Left ventricle myocardium inferior (tissue), 1 donor: ENCODE measurements at regions not wholly inside any gene's neighbourhood (a gene's known extent, or its start where the extent isn't known, plus 50 kb on each side); places are given as distances from the start of the nearest gene placed in this dataset.

ENCODE experiments used
- DNase-seq: peaks from one replicate; pipeline ENCODE4 v3.0.0-alpha.2; 2020
- H3K27ac ChIP-seq: fragments of 200-600 bp; replicated peaks from 2 replicates; pipeline ENCODE4 v1.8.0; 2021
- H3K27me3 ChIP-seq: fragments of 200-600 bp; 2 replicates; pipeline ENCODE4 v1.8.0; 2021; ENCODE audit warnings: low read depth
- H3K36me3 ChIP-seq: fragments of 200-600 bp; 2 replicates; pipeline ENCODE4 v1.8.0; 2021
- H3K4me1 ChIP-seq: fragments of 200-600 bp; 2 replicates; pipeline ENCODE4 v1.8.0; 2021
- H3K4me3 ChIP-seq: fragments of 200-600 bp; 2 replicates; pipeline ENCODE4 v1.8.0; 2021; ENCODE audit warnings: mild to moderate bottlenecking, moderate library complexity
- H3K9me3 ChIP-seq: fragments of 200-600 bp; replicated peaks from 2 replicates; pipeline ENCODE4 v1.8.0; 2021
- intact Hi-C: fragments of 100-400 bp; cut with micrococcal nuclease; formaldehyde crosslinking; loops from one replicate; pipeline ENCODE4 v1.11.0; 2022
- TF ChIP-seq, protein P1 (sequence below): fragments of 200-600 bp; IDR thresholded peaks from 2 replicates; pipeline ENCODE4 v1.8.0; 2021; ENCODE audit warnings: antibody characterized with exemption, mild to moderate bottlenecking, borderline replicate concordance
- donor health status: DM: no; HTN: yes; CAD: no; lungs with severe emphysema.

GRCh38 chrX:140355922-140356321 lies 148.9 kb downstream of the SOX3 start:
- Histone ChIP-seq H3K27me3 (no peaks in the 10 kb centered on the region), H3K4me3 (no peak overlapping the region), H3K4me1 (no peaks in the 10 kb centered on the region), H3K27ac (no peak overlapping the region), H3K9me3 (no peaks in the 10 kb centered on the region), H3K36me3 (no peaks in the 10 kb centered on the region)
- intact Hi-C loops, result no loop called here
- TF ChIP-seq, protein P1, sequence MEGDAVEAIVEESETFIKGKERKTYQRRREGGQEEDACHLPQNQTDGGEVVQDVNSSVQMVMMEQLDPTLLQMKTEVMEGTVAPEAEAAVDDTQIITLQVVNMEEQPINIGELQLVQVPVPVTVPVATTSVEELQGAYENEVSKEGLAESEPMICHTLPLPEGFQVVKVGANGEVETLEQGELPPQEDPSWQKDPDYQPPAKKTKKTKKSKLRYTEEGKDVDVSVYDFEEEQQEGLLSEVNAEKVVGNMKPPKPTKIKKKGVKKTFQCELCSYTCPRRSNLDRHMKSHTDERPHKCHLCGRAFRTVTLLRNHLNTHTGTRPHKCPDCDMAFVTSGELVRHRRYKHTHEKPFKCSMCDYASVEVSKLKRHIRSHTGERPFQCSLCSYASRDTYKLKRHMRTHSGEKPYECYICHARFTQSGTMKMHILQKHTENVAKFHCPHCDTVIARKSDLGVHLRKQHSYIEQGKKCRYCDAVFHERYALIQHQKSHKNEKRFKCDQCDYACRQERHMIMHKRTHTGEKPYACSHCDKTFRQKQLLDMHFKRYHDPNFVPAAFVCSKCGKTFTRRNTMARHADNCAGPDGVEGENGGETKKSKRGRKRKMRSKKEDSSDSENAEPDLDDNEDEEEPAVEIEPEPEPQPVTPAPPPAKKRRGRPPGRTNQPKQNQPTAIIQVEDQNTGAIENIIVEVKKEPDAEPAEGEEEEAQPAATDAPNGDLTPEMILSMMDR, result no peak
- DNase-seq, result no peak

DNA sequence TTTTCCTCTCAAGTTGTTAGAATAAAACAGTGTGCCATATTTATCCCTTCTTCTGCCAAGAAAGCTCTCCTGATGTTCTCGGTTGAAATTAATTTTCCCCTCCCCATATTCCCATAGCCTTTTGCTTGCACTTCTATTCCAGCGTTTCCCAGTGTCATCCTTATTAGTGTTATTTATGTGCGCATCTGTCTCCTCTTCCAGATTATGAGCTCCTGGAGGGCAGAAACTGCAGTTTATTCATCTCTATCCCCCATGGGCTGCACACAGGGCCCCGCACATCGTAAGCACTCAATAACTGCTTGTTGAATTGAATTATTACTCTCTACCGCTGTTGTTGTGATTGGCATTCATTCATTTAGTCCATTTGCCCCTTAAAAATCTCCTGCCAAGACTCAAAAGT lies 149.4 kb downstream of the SOX3 start:
- Histone ChIP-seq H3K36me3 (no peaks in the 10 kb centered on the region), H3K9me3 (no peaks in the 10 kb centered on the region), H3K4me1 (no peaks in the 10 kb centered on the region), H3K27ac (no peak overlapping the region), H3K27me3 (no peaks in the 10 kb centered on the region), H3K4me3 (no peak overlapping the region)
- intact Hi-C loops, result no loop called here
- TF ChIP-seq, protein P1, result no peak
- no peak for DNase-seq

GRCh38 chrX:140354431-140355120 lies 150.3 kb downstream of the SOX3 start:
- Histone ChIP-seq H3K27ac (no peak overlapping the region), H3K4me1 (no peaks in the 10 kb centered on the region), H3K27me3 (no peaks in the 10 kb centered on the region), H3K9me3 (no peaks in the 10 kb centered on the region), H3K4me3 (no peak overlapping the region), H3K36me3 (no peaks in the 10 kb centered on the region)
- TF ChIP-seq, protein P1, result no peak
- no peak for DNase-seq
- intact Hi-C loops, result no loop called here

GRCh38 chrX:140346729-140347128 lies 158.1 kb downstream of the SOX3 start:
- TF ChIP-seq, protein P1, result no peak
- no peak overlapping the region for H3K4me3 ChIP-seq
- intact Hi-C loops, result no loop called here

GRCh38 chrX:140343226-140343868 lies 161.5 kb downstream of the SOX3 start:
- Histone ChIP-seq H3K36me3 (no peaks in the 10 kb centered on the region), H3K9me3 (no peaks in the 10 kb centered on the region), H3K4me1 (no peaks in the 10 kb centered on the region), H3K4me3 (no peak overlapping the region), H3K27ac (no peak overlapping the region), H3K27me3 (no peaks in the 10 kb centered on the region)
- no peak for DNase-seq
- intact Hi-C loops, result no loop called here
- TF ChIP-seq, protein P1, result no peak

More at GRCh38 chrX:140346729-140347128, 158.1 kb downstream of the SOX3 start:
- DNase-seq, result no peak
- Histone ChIP-seq H3K27ac (no peak overlapping the region), H3K36me3 (no peaks in the 10 kb centered on the region), H3K27me3 (no peaks in the 10 kb centered on the region), H3K4me1 (no peaks in the 10 kb centered on the region), H3K9me3 (no peaks in the 10 kb centered on the region)
